Breast epithelium (tissue), 3 donors: ENCODE measurements at regions not wholly inside any gene's neighbourhood (a gene's known extent, or its start where the extent isn't known, plus 50 kb on each side); places are given as distances from the start of the nearest gene placed in this dataset.

Experiments used
- POLR2A ChIP-seq: fragments of 450-650 bp; IDR thresholded peaks from one replicate; pipeline ENCODE4 v1.6.1; 2016; ENCODE audit warnings: antibody characterized with exemption, mild to moderate bottlenecking, moderate library complexity
- POLR2AphosphoS5 ChIP-seq, 3 donors: sonication (generic); formaldehyde crosslinking; IDR thresholded peaks; one replicate each; pipeline ENCODE4 v1.6.1; 2017; ENCODE audit warnings: antibody characterized with exemption in 3 of 3
- TF ChIP-seq, protein P1 (sequence below), 3 donors: fragments of 450-650 bp; IDR thresholded peaks; one replicate each; pipeline ENCODE4 v1.5.1; 2016 to 2017; ENCODE audit warnings: antibody characterized with exemption in 3 of 3, mild to moderate bottlenecking in 3 of 3, moderate library complexity in 3 of 3

DNA sequence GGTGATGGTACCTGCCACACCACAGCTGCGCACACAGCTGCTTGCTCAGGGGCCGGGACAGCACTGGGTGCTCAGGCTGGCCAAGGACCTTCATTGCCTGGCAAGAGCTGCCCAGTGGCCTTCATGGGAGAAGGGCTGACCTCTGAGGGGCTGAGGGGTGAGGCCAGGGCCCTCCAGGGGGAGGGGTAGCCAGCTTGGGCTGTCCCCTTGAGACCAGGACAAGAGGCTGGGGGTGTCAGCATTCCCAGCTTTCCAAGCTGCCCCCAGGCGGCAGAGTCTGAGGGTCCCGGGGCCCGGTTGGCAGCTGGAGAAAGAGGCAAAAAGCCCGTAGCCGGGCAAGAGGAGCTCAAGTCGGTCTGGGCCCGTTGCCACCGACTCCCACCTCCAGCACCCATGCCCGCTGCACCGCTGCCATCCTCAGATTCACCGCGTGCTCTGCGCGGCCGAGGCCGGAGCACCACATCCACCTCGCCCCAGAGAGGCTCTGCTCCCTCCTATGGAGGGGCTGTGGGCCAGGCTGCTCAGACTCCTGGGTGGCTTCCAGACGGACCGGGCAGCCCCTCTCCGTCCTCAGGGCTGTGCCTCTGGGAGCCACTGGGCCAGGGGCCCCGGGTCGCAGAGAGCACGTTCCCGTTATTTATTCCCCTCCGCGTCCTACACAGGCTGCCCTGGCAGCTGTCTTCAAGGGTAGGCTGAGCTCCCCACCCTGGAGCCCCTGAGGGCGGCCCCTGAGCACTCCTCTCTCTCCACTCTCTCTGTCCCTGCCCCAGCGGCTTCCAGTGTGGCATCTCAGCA, 51.5 kb downstream of the PLXNA1 start:
- TF ChIP-seq, protein P1, sequence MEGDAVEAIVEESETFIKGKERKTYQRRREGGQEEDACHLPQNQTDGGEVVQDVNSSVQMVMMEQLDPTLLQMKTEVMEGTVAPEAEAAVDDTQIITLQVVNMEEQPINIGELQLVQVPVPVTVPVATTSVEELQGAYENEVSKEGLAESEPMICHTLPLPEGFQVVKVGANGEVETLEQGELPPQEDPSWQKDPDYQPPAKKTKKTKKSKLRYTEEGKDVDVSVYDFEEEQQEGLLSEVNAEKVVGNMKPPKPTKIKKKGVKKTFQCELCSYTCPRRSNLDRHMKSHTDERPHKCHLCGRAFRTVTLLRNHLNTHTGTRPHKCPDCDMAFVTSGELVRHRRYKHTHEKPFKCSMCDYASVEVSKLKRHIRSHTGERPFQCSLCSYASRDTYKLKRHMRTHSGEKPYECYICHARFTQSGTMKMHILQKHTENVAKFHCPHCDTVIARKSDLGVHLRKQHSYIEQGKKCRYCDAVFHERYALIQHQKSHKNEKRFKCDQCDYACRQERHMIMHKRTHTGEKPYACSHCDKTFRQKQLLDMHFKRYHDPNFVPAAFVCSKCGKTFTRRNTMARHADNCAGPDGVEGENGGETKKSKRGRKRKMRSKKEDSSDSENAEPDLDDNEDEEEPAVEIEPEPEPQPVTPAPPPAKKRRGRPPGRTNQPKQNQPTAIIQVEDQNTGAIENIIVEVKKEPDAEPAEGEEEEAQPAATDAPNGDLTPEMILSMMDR (IDR thresholded peaks at IDR 0.05): no peak
- TF ChIP-seq POLR2A: no peak
- no peak for TF ChIP-seq POLR2AphosphoS5 (IDR thresholded peaks at IDR 0.05)
